ENCODE measurements at regions not wholly inside any gene's neighbourhood (a gene's known extent, or its start where the extent isn't known, plus 50 kb on each side); places are given as distances from the start of the nearest gene placed in this dataset.

- no peak for TF ChIP-seq ZC3H10 (CRISPR knock-in tag; IDR thresholded peaks at IDR 0.05)
- TF ChIP-seq, protein P1, sequence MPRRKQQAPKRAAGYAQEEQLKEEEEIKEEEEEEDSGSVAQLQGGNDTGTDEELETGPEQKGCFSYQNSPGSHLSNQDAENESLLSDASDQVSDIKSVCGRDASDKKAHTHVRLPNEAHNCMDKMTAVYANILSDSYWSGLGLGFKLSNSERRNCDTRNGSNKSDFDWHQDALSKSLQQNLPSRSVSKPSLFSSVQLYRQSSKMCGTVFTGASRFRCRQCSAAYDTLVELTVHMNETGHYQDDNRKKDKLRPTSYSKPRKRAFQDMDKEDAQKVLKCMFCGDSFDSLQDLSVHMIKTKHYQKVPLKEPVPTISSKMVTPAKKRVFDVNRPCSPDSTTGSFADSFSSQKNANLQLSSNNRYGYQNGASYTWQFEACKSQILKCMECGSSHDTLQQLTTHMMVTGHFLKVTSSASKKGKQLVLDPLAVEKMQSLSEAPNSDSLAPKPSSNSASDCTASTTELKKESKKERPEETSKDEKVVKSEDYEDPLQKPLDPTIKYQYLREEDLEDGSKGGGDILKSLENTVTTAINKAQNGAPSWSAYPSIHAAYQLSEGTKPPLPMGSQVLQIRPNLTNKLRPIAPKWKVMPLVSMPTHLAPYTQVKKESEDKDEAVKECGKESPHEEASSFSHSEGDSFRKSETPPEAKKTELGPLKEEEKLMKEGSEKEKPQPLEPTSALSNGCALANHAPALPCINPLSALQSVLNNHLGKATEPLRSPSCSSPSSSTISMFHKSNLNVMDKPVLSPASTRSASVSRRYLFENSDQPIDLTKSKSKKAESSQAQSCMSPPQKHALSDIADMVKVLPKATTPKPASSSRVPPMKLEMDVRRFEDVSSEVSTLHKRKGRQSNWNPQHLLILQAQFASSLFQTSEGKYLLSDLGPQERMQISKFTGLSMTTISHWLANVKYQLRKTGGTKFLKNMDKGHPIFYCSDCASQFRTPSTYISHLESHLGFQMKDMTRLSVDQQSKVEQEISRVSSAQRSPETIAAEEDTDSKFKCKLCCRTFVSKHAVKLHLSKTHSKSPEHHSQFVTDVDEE (CRISPR knock-in tag; IDR thresholded peaks at IDR 0.05): no peak
- TF ChIP-seq, protein P2, sequence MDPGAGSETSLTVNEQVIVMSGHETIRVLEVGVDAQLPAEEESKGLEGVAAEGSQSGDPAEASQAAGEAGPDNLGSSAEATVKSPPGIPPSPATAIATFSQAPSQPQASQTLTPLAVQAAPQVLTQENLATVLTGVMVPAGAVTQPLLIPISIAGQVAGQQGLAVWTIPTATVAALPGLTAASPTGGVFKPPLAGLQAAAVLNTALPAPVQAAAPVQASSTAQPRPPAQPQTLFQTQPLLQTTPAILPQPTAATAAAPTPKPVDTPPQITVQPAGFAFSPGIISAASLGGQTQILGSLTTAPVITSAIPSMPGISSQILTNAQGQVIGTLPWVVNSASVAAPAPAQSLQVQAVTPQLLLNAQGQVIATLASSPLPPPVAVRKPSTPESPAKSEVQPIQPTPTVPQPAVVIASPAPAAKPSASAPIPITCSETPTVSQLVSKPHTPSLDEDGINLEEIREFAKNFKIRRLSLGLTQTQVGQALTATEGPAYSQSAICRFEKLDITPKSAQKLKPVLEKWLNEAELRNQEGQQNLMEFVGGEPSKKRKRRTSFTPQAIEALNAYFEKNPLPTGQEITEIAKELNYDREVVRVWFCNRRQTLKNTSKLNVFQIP (CRISPR knock-in tag; IDR thresholded peaks at IDR 0.05; ENCODE audit: borderline replicate concordance, low read depth): no peak
- no peak for TF ChIP-seq TCF4 (CRISPR knock-in tag; IDR thresholded peaks at IDR 0.05; ENCODE audit: borderline replicate concordance)
- TF ChIP-seq BACH2 (CRISPR knock-in tag; IDR thresholded peaks at IDR 0.05; ENCODE audit: borderline replicate concordance): no peak
- TF ChIP-seq RARB (CRISPR knock-in tag; IDR thresholded peaks at IDR 0.05): no peak
- TF ChIP-seq TOX (CRISPR knock-in tag; IDR thresholded peaks at IDR 0.05; ENCODE audit: borderline replicate concordance): no peak
- no peak for ATAC-seq
Measured at GRCh38 chr16:74026373-74027281, 270.0 kb upstream of the PSMD7 start.

GRCh38 chr16:74024953-74025352 is 271.7 kb upstream of the PSMD7 start:
- ATAC-seq: no peak
- no peak for TF ChIP-seq TCF4 (CRISPR knock-in tag; IDR thresholded peaks at IDR 0.05; ENCODE audit: borderline replicate concordance)
- no peak for TF ChIP-seq ISL1 (CRISPR knock-in tag; IDR thresholded peaks at IDR 0.05)
- no peak for TF ChIP-seq PPARA (CRISPR knock-in tag; IDR thresholded peaks at IDR 0.05; ENCODE audit: borderline replicate concordance)
- no peak for TF ChIP-seq OSR1 (CRISPR knock-in tag; IDR thresholded peaks at IDR 0.05)
- TF ChIP-seq ARNTL (CRISPR knock-in tag; IDR thresholded peaks at IDR 0.05; ENCODE audit: borderline replicate concordance, low read depth): no peak
- TF ChIP-seq GLIS3 (CRISPR knock-in tag; IDR thresholded peaks at IDR 0.05): no peak
- no peak for TF ChIP-seq TOX (CRISPR knock-in tag; IDR thresholded peaks at IDR 0.05; ENCODE audit: borderline replicate concordance)
- TF ChIP-seq, protein P3, sequence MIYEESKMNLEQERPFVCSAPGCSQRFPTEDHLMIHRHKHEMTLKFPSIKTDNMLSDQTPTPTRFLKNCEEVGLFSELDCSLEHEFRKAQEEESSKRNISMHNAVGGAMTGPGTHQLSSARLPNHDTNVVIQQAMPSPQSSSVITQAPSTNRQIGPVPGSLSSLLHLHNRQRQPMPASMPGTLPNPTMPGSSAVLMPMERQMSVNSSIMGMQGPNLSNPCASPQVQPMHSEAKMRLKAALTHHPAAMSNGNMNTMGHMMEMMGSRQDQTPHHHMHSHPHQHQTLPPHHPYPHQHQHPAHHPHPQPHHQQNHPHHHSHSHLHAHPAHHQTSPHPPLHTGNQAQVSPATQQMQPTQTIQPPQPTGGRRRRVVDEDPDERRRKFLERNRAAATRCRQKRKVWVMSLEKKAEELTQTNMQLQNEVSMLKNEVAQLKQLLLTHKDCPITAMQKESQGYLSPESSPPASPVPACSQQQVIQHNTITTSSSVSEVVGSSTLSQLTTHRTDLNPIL (CRISPR knock-in tag; IDR thresholded peaks at IDR 0.05; ENCODE audit: low read depth): no peak
- TF ChIP-seq, protein P1 (CRISPR knock-in tag; IDR thresholded peaks at IDR 0.05): no peak
- no peak for TF ChIP-seq CSDC2 (CRISPR knock-in tag; IDR thresholded peaks at IDR 0.05)
- TF ChIP-seq ZFP30 (CRISPR knock-in tag; IDR thresholded peaks at IDR 0.05): no peak
- TF ChIP-seq, protein P4, sequence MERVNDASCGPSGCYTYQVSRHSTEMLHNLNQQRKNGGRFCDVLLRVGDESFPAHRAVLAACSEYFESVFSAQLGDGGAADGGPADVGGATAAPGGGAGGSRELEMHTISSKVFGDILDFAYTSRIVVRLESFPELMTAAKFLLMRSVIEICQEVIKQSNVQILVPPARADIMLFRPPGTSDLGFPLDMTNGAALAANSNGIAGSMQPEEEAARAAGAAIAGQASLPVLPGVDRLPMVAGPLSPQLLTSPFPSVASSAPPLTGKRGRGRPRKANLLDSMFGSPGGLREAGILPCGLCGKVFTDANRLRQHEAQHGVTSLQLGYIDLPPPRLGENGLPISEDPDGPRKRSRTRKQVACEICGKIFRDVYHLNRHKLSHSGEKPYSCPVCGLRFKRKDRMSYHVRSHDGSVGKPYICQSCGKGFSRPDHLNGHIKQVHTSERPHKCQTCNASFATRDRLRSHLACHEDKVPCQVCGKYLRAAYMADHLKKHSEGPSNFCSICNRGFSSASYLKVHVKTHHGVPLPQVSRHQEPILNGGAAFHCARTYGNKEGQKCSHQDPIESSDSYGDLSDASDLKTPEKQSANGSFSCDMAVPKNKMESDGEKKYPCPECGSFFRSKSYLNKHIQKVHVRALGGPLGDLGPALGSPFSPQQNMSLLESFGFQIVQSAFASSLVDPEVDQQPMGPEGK (CRISPR knock-in tag; IDR thresholded peaks at IDR 0.05; ENCODE audit: borderline replicate concordance): no peak
- no peak for TF ChIP-seq CSRNP3 (CRISPR knock-in tag; IDR thresholded peaks at IDR 0.05)

All from SK-N-SH treated with all-trans-retinoic acid at 6 μM for 48 hours (cell line).